Activated naive CD4-positive, alpha-beta T cell treated with anti-CD3 and anti-CD28 coated beads, Interleukin-2, amount 10 ng/mL, durations not matched to agents 7 days and 5 days (primary cell): ENCODE measurements at regions not wholly inside any gene's neighbourhood (a gene's known extent, or its start where the extent isn't known, plus 50 kb on each side); places are given as distances from the start of the nearest gene placed in this dataset.

Source experiments
- CTCF ChIA-PET: fragments of 350-600 bp; sonication (Branson Sonifier 250); formaldehyde crosslinking; loops from one replicate; lab custom pipeline; 2021; ENCODE audit warnings: antibody characterized with exemption; lab: Charles Lee
- DNase-seq: peaks from one replicate; pipeline ENCODE4 v3.0.0-alpha.2; 2020
- H3K27ac Mint-ChIP-seq: one replicate; pipeline ENCODE4 v1.8.0; 2021; ENCODE audit warnings: mild to moderate bottlenecking, moderate library complexity, mixed read lengths
- H3K27me3 Mint-ChIP-seq: one replicate; pipeline ENCODE4 v1.8.0; 2021; ENCODE audit warnings: mild to moderate bottlenecking, mixed read lengths
- H3K36me3 Mint-ChIP-seq: one replicate; pipeline ENCODE4 v1.8.0; 2021; ENCODE audit warnings: mixed read lengths
- H3K4me1 Mint-ChIP-seq: one replicate; pipeline ENCODE4 v1.8.0; 2021; ENCODE audit warnings: mixed read lengths
- H3K4me3 Mint-ChIP-seq: one replicate; pipeline ENCODE4 v1.8.0; 2021; ENCODE audit warnings: mild to moderate bottlenecking, moderate library complexity, mixed read lengths
- H3K9me3 Mint-ChIP-seq: one replicate; pipeline ENCODE4 v1.8.0; 2021; ENCODE audit warnings: mixed read lengths

DNA sequence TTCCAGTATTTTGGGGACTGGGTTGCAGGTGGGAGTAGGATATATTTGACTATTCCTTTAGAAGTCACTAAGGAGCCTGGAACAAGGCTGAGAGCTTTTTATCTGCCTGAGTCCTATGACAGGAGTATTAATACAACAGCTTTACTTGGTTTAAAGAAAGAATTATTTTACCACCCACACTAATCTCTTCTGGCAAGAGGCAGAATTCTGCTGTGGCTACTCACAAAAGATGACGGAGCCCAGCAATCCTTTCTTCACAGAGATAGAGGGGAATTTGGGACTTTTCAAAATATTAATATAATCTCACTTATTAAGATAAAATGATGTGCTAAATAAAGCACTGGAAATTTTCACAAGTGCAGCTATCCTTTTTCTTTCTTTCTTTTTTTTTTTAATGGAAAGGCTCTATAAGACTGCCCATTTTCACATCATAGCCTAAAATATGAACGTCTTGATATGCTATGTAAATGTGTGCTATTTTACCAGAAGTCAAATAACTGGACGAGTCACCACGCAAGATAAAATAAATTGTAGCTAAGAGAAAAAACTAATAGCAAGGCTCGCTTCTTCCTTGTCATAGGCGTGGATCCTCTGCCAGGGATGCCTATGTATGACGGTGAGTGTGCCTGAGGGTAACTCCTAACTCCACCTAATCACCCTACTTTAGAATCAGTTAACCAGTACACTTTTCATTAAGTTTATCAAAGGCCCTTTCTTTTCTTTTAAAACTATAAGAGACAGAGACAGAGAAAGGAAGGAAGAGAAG lies 76.3 kb downstream of the ZNF608 start:
- Mint-ChIP-seq H3K36me3 (no peaks in the 10 kb centered on the region), H3K4me3 (no peak overlapping the region), H3K9me3 (no peaks in the 10 kb centered on the region), H3K4me1 (no peaks in the 10 kb centered on the region), H3K27me3 (no peaks in the 10 kb centered on the region), H3K27ac (no peak overlapping the region)
- CTCF ChIA-PET: interaction anchor here (1.6 kb wide), 1 partner anchor 10 kb away, joined by 3 read pairs; no protein-coding TSS in a partner anchor
- no peak for DNase-seq

DNA sequence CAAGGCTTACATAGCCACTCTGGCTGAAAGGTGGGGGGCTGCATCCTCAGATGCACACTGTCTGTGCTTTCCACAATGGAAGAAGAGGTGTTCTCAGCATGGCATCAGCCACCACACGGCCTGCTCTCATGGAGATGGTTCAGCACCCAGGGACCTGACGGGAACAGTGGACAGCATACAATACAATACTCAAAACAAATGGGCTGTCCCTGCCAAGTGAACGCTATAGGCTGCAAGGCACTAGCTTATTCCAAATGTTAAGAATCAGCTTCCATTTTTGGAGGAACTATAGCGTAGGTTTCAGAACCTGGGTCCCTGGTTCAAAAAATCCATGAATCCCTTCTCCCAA lies 77.2 kb downstream of the ZNF608 start:
- CTCF ChIA-PET: interaction anchor here (1.6 kb wide), 1 partner anchor 10 kb away, joined by 3 read pairs; no protein-coding TSS in a partner anchor
- no peak overlapping the region for H3K27ac Mint-ChIP-seq
- no peak overlapping the region for H3K4me3 Mint-ChIP-seq
- no peaks in the 10 kb centered on the region for H3K36me3 Mint-ChIP-seq
- no peak for DNase-seq
- no peaks in the 10 kb centered on the region for H3K27me3 Mint-ChIP-seq
- H3K4me1 Mint-ChIP-seq: no peaks in the 10 kb centered on the region
- no peaks in the 10 kb centered on the region for H3K9me3 Mint-ChIP-seq

- CTCF ChIA-PET: no interaction called here
- Mint-ChIP-seq H3K9me3 (no peaks in the 10 kb centered on the region), H3K36me3 (no peaks in the 10 kb centered on the region), H3K4me1 (no peaks in the 10 kb centered on the region), H3K27ac (no peak overlapping the region), H3K27me3 (no peaks in the 10 kb centered on the region), H3K4me3 (no peak overlapping the region)
- no peak for DNase-seq
Observed at GRCh38 chr5:124668353-124669299, 77.8 kb downstream of the ZNF608 start.

GRCh38 chr5:124665625-124666024 lies 80.8 kb downstream of the ZNF608 start:
- H3K27ac Mint-ChIP-seq: no peak overlapping the region
- no peaks in the 10 kb centered on the region for H3K9me3 Mint-ChIP-seq
- CTCF ChIA-PET: no interaction called here
- no peaks in the 10 kb centered on the region for H3K36me3 Mint-ChIP-seq
- peaks cover 3% of the 10 kb centered on the region for H3K27me3 Mint-ChIP-seq
- DNase-seq: no peak
- H3K4me3 Mint-ChIP-seq: no peak overlapping the region
- H3K4me1 Mint-ChIP-seq: no peaks in the 10 kb centered on the region

DNA sequence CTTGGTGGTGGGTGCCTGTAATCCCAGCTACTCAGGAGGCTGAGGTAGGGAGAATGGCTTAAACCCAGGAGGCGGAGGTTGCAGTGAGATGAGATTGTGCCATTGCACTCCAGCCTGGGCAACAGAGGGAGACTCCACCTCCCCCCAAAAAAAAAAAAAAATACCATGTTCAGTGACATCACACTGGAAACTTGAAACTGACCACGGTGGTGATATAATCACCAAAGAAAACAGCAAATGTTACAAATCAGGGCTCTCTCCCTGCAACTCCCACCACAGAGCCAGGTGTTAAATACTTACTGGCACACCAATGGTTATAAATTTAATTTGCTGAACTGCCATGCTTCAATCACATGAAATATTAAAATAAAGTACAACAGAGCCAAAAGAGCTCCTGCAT lies 81.4 kb downstream of the ZNF608 start:
- Mint-ChIP-seq H3K36me3 (no peaks in the 10 kb centered on the region), H3K27ac (no peak overlapping the region), H3K27me3 (peaks cover 3% of the 10 kb centered on the region), H3K9me3 (no peaks in the 10 kb centered on the region), H3K4me3 (no peak overlapping the region), H3K4me1 (no peaks in the 10 kb centered on the region)
- no peak for DNase-seq
- CTCF ChIA-PET: no interaction called here

GRCh38 chr5:124664287-124664686 lies 82.2 kb downstream of the ZNF608 start:
- no peak for DNase-seq
- H3K9me3 Mint-ChIP-seq: no peaks in the 10 kb centered on the region
- H3K27ac Mint-ChIP-seq: no peak overlapping the region
- H3K36me3 Mint-ChIP-seq: no peaks in the 10 kb centered on the region
- CTCF ChIA-PET: no interaction called here
- H3K4me1 Mint-ChIP-seq: no peaks in the 10 kb centered on the region
- H3K27me3 Mint-ChIP-seq: peaks cover 3% of the 10 kb centered on the region
- H3K4me3 Mint-ChIP-seq: no peak overlapping the region

- H3K9me3 Mint-ChIP-seq: no peaks in the 10 kb centered on the region
- H3K27ac Mint-ChIP-seq: no peak overlapping the region
- peaks cover 4% of the 10 kb centered on the region for H3K27me3 Mint-ChIP-seq
- no peaks in the 10 kb centered on the region for H3K36me3 Mint-ChIP-seq
- CTCF ChIA-PET: no interaction called here
- DNase-seq: no peak
- no peaks in the 10 kb centered on the region for H3K4me1 Mint-ChIP-seq
- no peak overlapping the region for H3K4me3 Mint-ChIP-seq
Observed at GRCh38 chr5:124663101-124663506, 83.3 kb downstream of the ZNF608 start.

DNA sequence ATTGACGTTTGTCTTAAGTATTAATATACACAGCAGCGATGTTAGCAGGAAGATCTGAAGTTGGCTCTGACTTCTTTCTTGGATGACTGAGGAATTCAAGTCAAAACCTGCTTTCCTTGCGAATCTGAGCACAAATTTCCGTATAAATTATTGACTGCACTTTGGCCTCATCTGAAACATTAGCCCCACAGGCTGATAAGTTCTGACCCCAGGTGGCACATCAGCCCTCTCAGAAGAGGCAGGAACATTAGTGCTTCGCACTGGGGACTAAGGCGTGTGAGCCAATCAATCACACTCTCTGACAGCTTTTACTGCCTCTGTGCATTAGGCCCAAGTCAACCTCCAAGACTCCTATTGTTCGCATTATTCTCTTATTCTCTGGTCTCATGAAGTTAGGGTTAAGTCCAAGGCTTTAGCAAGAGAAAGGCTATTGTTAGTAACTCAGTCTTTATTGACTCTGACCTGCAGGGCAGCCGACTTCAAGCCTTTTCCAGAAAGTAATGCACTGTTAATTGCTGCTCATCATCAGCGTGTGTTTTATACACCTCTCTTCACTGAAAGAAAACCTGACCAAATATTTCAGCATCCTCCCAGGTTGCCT lies 84.2 kb downstream of the ZNF608 start:
- H3K27ac Mint-ChIP-seq: no peak overlapping the region
- no peak overlapping the region for H3K4me3 Mint-ChIP-seq
- H3K9me3 Mint-ChIP-seq: no peaks in the 10 kb centered on the region
- H3K36me3 Mint-ChIP-seq: no peaks in the 10 kb centered on the region
- peaks cover 6% of the 10 kb centered on the region for H3K27me3 Mint-ChIP-seq
- CTCF ChIA-PET: no interaction called here
- H3K4me1 Mint-ChIP-seq: no peaks in the 10 kb centered on the region
- no peak for DNase-seq

DNA sequence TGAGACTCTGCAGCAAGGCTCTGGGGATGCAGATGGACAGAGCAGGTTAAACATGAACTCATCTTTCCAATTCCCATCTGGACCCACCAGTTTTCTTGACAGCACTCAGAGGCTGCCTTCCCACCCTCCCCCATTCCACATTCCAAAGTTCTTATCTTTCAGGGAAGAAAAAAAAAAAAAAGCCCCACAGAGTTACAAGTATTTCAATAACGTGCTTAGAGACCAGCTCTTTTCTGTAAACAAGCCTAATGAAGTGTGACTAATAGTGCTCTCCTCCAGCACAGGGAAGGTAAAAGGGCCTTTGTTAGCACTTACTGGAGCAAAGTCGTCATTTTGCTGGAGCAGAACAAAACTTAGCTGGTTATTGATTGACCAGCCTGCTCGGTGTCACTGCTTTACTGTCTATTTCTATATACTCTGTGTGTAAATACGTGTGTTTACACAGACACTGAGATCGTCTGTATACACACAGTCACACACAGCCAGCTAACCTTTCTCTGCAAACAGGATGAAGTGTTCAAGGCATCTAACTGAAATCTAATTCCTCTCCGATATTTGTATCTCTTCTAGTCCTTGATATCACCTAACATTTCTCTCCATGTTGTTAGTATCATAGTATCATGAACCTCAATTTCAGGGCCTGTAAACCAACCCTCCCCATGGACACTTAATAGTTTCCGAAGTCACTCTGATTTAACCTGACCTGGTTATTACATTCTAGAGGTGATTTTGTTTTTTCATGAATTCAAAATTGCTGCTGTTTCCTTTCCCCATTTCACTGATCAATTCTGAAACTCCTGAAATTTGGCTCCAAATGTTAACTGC lies 84.9 kb downstream of the ZNF608 start:
- CTCF ChIA-PET: no interaction called here
- H3K27ac Mint-ChIP-seq: no peak overlapping the region
- no peaks in the 10 kb centered on the region for H3K9me3 Mint-ChIP-seq
- H3K4me3 Mint-ChIP-seq: no peak overlapping the region
- DNase-seq: no peak
- H3K36me3 Mint-ChIP-seq: no peaks in the 10 kb centered on the region
- peaks cover 6% of the 10 kb centered on the region for H3K27me3 Mint-ChIP-seq
- no peaks in the 10 kb centered on the region for H3K4me1 Mint-ChIP-seq

- no peaks in the 10 kb centered on the region for H3K36me3 Mint-ChIP-seq
- no peak overlapping the region for H3K4me3 Mint-ChIP-seq
- H3K27me3 Mint-ChIP-seq: peaks cover 6% of the 10 kb centered on the region
- no peaks in the 10 kb centered on the region for H3K9me3 Mint-ChIP-seq
- H3K27ac Mint-ChIP-seq: no peak overlapping the region
- CTCF ChIA-PET: interaction anchor here (1.2 kb wide), 1 partner anchor 10 kb away, joined by 3 read pairs; no protein-coding TSS in a partner anchor
- no peak for DNase-seq
- H3K4me1 Mint-ChIP-seq: no peaks in the 10 kb centered on the region
Observed at GRCh38 chr5:124660229-124661093, 86.0 kb downstream of the ZNF608 start.

DNA sequence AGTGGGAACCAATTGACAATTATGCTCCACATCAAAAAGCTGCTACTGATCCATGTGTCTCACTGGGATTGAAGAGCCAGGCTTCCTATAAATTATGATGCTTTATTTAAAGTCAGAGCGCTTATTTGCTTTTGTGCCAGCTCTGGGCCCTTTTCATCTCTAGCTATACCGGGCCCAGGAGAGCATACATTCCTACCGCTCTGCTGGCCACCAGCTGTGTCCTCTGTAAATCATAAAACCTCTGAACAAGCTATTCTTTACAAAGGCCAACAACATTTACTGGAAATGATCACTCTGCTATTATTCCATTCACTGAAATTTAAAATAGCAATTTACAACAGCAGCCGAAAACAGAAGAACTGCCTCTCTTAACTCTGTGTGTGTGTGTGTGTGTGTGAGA lies 86.6 kb downstream of the ZNF608 start:
- CTCF ChIA-PET: interaction anchor here (1.2 kb wide), 1 partner anchor 10 kb away, joined by 3 read pairs; no protein-coding TSS in a partner anchor
- Mint-ChIP-seq H3K27me3 (peaks cover 6% of the 10 kb centered on the region), H3K27ac (no peak overlapping the region), H3K9me3 (no peaks in the 10 kb centered on the region), H3K4me1 (no peaks in the 10 kb centered on the region), H3K36me3 (no peaks in the 10 kb centered on the region), H3K4me3 (no peak overlapping the region)
- no peak for DNase-seq

GRCh38 chr5:124658867-124659557 lies 87.4 kb downstream of the ZNF608 start:
- Mint-ChIP-seq H3K36me3 (no peaks in the 10 kb centered on the region), H3K4me1 (no peaks in the 10 kb centered on the region), H3K27ac (no peak overlapping the region), H3K27me3 (peaks cover 6% of the 10 kb centered on the region), H3K9me3 (no peaks in the 10 kb centered on the region), H3K4me3 (no peak overlapping the region)
- DNase-seq: no peak
- CTCF ChIA-PET: interaction anchor here (0.6 to 1.2 kb wide), 3 partner anchors 11 to 198 kb away, joined by 3 to 4 read pairs (median 3); no protein-coding TSS in a partner anchor
